ENCODE measurements at regions not wholly inside any gene's neighbourhood (a gene's known extent, or its start where the extent isn't known, plus 50 kb on each side); places are given as distances from the start of the nearest gene placed in this dataset.

DNA sequence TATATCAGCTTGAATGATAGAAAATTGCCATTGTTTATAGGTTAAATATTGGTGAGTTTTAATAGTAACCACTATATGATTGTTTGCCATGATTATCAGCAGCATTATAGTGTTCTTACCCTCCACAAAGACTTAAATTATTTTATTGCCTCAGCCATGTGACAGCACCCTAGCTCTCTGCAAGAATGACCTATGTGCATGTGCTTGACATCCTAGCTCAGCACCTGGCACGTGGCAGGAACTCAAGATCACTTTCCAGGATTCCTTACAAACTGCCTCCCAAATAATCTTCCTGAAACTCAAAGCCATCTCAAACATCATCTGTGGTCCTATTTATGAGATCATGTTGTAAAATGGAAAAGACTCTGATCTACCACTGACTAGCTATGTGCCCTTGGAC is 68.1 kb upstream of the ANKRD30A start:
- dilution Hi-C loops (cut with MboI; ENCODE audit: extremely low pct_ligation_motif_present, low sequenced_read_pairs) = no loop called here
- DNase-seq (ENCODE audit: low read depth, low spot score) (no peak), FAIRE-seq (no peak)
- Histone ChIP-seq H3K9ac (replicated peaks; ENCODE audit: extremely low read depth, insufficient read depth, low read length) (no peak overlapping the region), H3K9me1 (replicated peaks; ENCODE audit: control insufficient read depth, extremely low read depth, insufficient read depth, low read length) (no peaks in the 10 kb centered on the region), H3K4me2 (ENCODE audit: insufficient read depth, low read length) (no peak overlapping the region), H4K20me1 (replicated peaks; ENCODE audit: control insufficient read depth, extremely low read depth, insufficient read depth, low read length) (no peaks in the 10 kb centered on the region), H3K4me1 (ENCODE audit: control insufficient read depth, extremely low read depth, insufficient read depth, low read length) (no peaks in the 10 kb centered on the region), H3K4me3 (replicated peaks in 1 of 3; ENCODE audit: insufficient read depth in 1 of 3, low read depth in 1 of 3, low read length in 3 of 3) (no peak overlapping the region), H3K36me3 (ENCODE audit: control insufficient read depth in 2 of 2, extremely low read depth in 1 of 2, insufficient read depth in 2 of 2, low read length in 2 of 2) (no peaks in the 10 kb centered on the region), H3K27ac (ENCODE audit: insufficient read depth, low read depth, low read length) (no peak overlapping the region), H2AFZ (ENCODE audit: low read depth, low read length) (no peak overlapping the region), H3K79me2 (ENCODE audit: control insufficient read depth, insufficient read depth, low read length) (no peaks in the 10 kb centered on the region), H3K9me3 (replicated peaks; ENCODE audit: control insufficient read depth, insufficient read depth, low read length) (peaks cover 4% of the 10 kb centered on the region), H3K27me3 (ENCODE audit: control insufficient read depth in 2 of 2, insufficient read depth in 2 of 2, low read length in 2 of 2) (no peaks in the 10 kb centered on the region)
- ChIA-PET CTCF (no interaction called here), POLR2A (no interaction called here)
- intact Hi-C loops (cut with micrococcal nuclease) = no loop called here
- no peak for TF ChIP-seq EZH2 (IDR thresholded peaks at IDR 0.05; ENCODE audit: borderline replicate concordance, low read depth, low read length, severe bottlenecking)
- no peak for TF ChIP-seq MYC (IDR thresholded peaks at IDR 0.05; ENCODE audit: low read depth, low read length)
- no peak for TF ChIP-seq GATA2 (IDR thresholded peaks at IDR 0.05; ENCODE audit: insufficient read depth, insufficient read length, low read depth, low read length)
- no peak for TF ChIP-seq POLR2A (IDR thresholded peaks at IDR 0.05; ENCODE audit: low read depth, low read length)
- TF ChIP-seq, protein P1, sequence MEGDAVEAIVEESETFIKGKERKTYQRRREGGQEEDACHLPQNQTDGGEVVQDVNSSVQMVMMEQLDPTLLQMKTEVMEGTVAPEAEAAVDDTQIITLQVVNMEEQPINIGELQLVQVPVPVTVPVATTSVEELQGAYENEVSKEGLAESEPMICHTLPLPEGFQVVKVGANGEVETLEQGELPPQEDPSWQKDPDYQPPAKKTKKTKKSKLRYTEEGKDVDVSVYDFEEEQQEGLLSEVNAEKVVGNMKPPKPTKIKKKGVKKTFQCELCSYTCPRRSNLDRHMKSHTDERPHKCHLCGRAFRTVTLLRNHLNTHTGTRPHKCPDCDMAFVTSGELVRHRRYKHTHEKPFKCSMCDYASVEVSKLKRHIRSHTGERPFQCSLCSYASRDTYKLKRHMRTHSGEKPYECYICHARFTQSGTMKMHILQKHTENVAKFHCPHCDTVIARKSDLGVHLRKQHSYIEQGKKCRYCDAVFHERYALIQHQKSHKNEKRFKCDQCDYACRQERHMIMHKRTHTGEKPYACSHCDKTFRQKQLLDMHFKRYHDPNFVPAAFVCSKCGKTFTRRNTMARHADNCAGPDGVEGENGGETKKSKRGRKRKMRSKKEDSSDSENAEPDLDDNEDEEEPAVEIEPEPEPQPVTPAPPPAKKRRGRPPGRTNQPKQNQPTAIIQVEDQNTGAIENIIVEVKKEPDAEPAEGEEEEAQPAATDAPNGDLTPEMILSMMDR (IDR thresholded peaks at IDR 0.05; ENCODE audit: extremely low read depth in 1 of 2, insufficient read depth in 1 of 2, low read depth in 1 of 2, low read length in 2 of 2) = no peak
- TF ChIP-seq FOS (IDR thresholded peaks at IDR 0.05; ENCODE audit: borderline replicate concordance, insufficient read depth, low read length) = no peak
- no TSS peak for BruUV-seq (replicated peaks)

DNA sequence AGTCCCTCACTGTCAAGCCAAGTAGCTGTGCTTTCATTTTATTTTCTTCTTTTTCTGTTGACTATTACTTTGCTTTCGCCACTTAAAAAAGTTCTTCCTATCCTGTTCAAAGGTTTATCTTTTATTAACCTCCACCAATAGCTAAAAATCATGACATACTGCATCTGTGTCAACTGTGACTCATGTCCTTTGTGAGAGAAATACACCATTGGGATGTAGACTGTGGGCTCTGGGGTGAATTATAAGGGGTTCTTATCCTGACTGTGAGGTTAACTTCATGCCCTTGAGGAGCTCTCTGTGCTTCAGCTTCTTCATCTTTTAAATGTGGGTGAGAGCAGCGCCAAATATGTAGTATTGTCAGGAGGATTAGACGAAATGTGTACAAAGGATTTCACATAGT is 71.9 kb upstream of the ANKRD30A start:
- POLR2A ChIA-PET = no interaction called here
- intact Hi-C loops (cut with micrococcal nuclease) (no loop called here), dilution Hi-C loops (cut with MboI; ENCODE audit: extremely low pct_ligation_motif_present, low sequenced_read_pairs) (no loop called here)
- BruUV-seq (replicated peaks) = no TSS peak
- H3K9ac ChIP-seq (replicated peaks; ENCODE audit: extremely low read depth, insufficient read depth, low read length) = no peak overlapping the region
- H3K4me3 ChIP-seq (replicated peaks in 1 of 3; ENCODE audit: insufficient read depth in 1 of 3, low read depth in 1 of 3, low read length in 3 of 3) = no peak overlapping the region
- no peaks in the 10 kb centered on the region for H3K9me1 ChIP-seq (replicated peaks; ENCODE audit: control insufficient read depth, extremely low read depth, insufficient read depth, low read length)
- no peaks in the 10 kb centered on the region for H3K4me1 ChIP-seq (ENCODE audit: control insufficient read depth, extremely low read depth, insufficient read depth, low read length)
- TF ChIP-seq POLR2A (IDR thresholded peaks at IDR 0.05; ENCODE audit: low read depth, low read length) (no peak), JUN (IDR thresholded peaks at IDR 0.05; ENCODE audit: borderline replicate concordance, insufficient read depth, insufficient read length, low read depth) (no peak), POLR2AphosphoS5 (IDR thresholded peaks at IDR 0.05; ENCODE audit: insufficient read depth, low read depth, low read length) (no peak), EZH2 (IDR thresholded peaks at IDR 0.05; ENCODE audit: borderline replicate concordance, low read depth, low read length, severe bottlenecking) (no peak), FOS (IDR thresholded peaks at IDR 0.05; ENCODE audit: borderline replicate concordance, insufficient read depth, low read length) (no peak), GATA2 (IDR thresholded peaks at IDR 0.05; ENCODE audit: insufficient read depth, insufficient read length, low read depth, low read length) (no peak), MYC (IDR thresholded peaks at IDR 0.05; ENCODE audit: low read depth, low read length) (no peak)
- TF ChIP-seq, protein P2, sequence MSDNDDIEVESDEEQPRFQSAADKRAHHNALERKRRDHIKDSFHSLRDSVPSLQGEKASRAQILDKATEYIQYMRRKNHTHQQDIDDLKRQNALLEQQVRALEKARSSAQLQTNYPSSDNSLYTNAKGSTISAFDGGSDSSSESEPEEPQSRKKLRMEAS (IDR thresholded peaks at IDR 0.05; ENCODE audit: insufficient read depth, insufficient read length) = no peak
- TF ChIP-seq, protein P1 (IDR thresholded peaks at IDR 0.05; ENCODE audit: extremely low read depth in 1 of 2, insufficient read depth in 1 of 2, low read depth in 1 of 2, low read length in 2 of 2) = no peak
- no peaks in the 10 kb centered on the region for H3K36me3 ChIP-seq (ENCODE audit: control insufficient read depth in 2 of 2, extremely low read depth in 1 of 2, insufficient read depth in 2 of 2, low read length in 2 of 2)
- no peaks in the 10 kb centered on the region for H3K27me3 ChIP-seq (ENCODE audit: control insufficient read depth in 2 of 2, insufficient read depth in 2 of 2, low read length in 2 of 2)
- H2AFZ ChIP-seq (ENCODE audit: low read depth, low read length) = no peak overlapping the region
- DNase-seq (ENCODE audit: low read depth, low spot score) (no peak), FAIRE-seq (no peak)
- CTCF ChIA-PET = no interaction called here
- no peaks in the 10 kb centered on the region for H3K9me3 ChIP-seq (replicated peaks; ENCODE audit: control insufficient read depth, insufficient read depth, low read length)
- H3K79me2 ChIP-seq (ENCODE audit: control insufficient read depth, insufficient read depth, low read length) = no peaks in the 10 kb centered on the region
- no peaks in the 10 kb centered on the region for H4K20me1 ChIP-seq (replicated peaks; ENCODE audit: control insufficient read depth, extremely low read depth, insufficient read depth, low read length)
- no peak overlapping the region for H3K4me2 ChIP-seq (ENCODE audit: insufficient read depth, low read length)
- no peak overlapping the region for H3K27ac ChIP-seq (ENCODE audit: insufficient read depth, low read depth, low read length)

Data from endothelial cell of umbilical vein (primary cell).